Colon (tissue), 2 donors: ENCODE measurements at regions not wholly inside any gene's neighbourhood (a gene's known extent, or its start where the extent isn't known, plus 50 kb on each side); places are given as distances from the start of the nearest gene placed in this dataset.
"Not testable (repeated sequence)": the region's sequence is repeated elsewhere in the genome, so short reads cannot be mapped to it uniquely, and the experiment has no call there.

ENCODE experiments used
- FAIRE-seq: peaks from 2 replicates; lab custom pipeline; 2012; peaks lifted over from hg19 to GRCh38; lab: Jason Lieb, UNC
- donor health status: control.
- donor health status: control.

DNA sequence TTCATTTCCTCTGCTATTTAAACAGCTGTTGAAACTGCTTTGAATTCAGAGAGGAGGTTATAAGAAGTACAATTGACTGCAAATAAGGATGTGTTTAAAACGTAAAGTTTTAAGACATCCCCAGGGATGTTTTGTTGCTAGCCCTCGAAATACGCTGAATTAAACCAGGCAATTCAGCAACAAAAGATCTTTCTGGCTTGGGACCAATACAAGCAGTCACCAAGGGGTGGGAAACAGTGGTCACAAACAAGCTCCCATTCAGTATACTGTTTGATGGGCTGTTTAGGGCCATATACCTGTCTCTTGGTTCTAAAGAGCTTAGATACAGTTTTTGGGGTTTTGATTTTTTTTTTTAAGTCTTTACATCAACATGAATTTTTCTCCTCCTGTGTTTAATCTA is 446.3 kb upstream of the POT1 start:
- no peak for FAIRE-seq

- no peak for FAIRE-seq
These were observed 440.9 kb upstream of the POT1 start for GRCh38 chr7:125370502-125370901.

GRCh38 chr7:125363873-125364272 is 434.2 kb upstream of the POT1 start:
- FAIRE-seq = no peak

DNA sequence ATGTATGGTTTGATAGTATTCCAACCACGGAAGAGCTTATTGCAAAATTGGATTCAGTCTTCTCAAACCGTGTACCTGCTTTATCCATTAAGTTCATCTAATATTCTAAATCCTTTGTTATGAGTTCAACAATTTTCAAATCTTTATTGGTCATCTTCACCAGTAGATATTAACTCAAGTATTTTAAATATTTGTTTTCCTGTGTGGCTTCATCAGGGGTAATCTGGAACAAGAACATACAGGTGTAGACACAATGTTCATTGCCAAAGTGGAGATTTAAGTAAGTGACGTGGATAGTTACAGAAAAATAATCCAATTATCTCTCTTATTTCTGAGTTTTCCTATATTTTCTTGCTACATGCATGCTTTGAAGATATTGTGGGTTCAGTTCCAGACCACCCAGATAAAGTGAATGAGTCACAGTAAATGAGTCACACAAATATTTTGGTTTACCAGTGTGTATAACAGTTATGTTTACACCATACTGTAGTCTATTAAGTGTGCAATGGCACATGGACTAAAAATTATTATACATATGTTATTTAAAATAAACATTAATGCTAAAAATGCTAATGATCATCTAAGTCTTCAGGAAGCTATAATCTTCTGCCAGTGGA is 429.0 kb upstream of the POT1 start:
- FAIRE-seq = no peak

- no peak for FAIRE-seq
These were observed 428.2 kb upstream of the POT1 start for GRCh38 chr7:125357676-125358455.

- no peak for FAIRE-seq
These were observed 426.3 kb upstream of the POT1 start for GRCh38 chr7:125355899-125356298.

DNA sequence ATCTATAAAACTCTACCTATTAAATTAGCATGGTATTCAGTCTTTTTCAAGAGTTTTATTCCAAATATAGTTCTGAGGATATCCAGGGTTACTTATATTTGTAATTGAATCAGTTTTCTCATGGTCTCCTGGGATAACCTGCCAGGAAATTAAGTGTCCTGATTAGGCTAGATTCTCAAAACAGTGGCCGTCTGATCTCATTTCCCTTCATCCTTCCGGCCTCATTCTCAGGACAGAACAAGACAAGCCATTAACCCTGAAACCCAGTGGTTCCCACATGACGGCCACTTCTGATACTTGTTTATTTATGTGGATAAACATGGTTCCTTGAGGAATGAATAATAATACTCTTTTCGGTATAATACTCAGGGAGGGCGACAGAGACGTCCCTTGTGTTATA is 417.6 kb upstream of the POT1 start:
- no peak for FAIRE-seq

DNA sequence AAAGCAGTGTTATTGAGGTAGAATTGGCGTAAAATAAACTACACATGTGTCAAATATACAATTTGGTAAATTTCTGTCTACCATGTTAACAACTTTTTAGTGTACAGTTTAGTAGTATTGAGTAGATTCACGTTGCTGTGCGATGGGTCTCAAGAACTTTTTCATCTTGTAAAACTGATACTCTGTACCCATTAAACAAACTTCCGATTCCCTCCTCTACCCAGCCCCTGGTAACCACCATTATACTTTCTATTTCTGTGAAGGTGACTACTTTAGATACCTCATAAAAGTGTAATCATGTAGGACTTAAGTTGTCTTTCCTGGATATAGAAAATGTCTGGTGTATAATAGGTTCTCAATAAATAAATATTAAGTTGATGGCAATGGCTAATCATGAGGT is 408.5 kb upstream of the POT1 start:
- no peak for FAIRE-seq

DNA sequence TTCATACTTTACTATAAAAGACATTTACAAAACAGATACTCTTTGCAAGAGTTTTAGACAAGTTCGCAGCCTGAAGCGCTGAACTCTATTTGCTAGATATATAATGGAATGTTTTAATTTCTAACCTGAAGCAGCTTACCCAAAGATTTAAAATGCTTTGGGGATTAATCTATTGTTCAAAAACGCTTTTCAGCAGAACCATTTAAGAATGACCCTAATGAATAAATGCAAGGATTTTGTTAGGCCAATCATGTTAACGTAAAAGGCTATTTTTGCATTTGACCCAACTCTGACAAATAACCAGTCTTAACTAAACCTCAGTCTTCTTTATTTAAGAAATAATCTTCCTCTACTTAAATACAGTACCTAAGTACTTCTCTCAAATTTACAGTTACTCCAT is 406.7 kb upstream of the POT1 start:
- no peak for FAIRE-seq

DNA sequence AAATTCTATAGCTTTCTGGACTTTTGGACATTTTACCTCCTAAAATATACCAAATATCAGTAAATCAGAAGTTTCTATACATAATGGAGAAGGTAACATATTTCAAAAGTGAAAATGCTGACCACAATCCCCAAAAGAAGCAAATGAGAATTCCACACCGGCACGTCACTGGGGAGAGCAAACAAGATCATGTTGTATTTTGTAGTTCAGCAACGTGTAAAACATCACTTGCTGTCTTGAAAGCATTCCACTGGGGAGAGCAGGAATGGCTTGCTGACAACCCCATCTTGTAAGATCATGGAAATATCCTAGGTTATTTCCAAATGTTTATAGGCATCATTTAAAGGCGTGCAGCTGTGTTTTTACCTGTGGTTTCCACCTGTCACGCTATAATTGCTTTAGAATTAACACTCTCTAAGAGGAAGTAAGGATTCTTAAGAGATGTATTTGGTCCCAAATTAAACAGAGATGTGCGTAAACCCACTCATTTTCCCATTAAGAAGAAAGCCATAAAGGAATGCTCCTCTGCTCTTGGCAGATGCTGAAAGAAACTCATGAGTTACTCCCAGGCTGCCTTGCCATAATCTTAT is 397.1 kb upstream of the POT1 start:
- FAIRE-seq = no peak

GRCh38 chr7:125316466-125316865 is 386.8 kb upstream of the POT1 start:
- no peak for FAIRE-seq

DNA sequence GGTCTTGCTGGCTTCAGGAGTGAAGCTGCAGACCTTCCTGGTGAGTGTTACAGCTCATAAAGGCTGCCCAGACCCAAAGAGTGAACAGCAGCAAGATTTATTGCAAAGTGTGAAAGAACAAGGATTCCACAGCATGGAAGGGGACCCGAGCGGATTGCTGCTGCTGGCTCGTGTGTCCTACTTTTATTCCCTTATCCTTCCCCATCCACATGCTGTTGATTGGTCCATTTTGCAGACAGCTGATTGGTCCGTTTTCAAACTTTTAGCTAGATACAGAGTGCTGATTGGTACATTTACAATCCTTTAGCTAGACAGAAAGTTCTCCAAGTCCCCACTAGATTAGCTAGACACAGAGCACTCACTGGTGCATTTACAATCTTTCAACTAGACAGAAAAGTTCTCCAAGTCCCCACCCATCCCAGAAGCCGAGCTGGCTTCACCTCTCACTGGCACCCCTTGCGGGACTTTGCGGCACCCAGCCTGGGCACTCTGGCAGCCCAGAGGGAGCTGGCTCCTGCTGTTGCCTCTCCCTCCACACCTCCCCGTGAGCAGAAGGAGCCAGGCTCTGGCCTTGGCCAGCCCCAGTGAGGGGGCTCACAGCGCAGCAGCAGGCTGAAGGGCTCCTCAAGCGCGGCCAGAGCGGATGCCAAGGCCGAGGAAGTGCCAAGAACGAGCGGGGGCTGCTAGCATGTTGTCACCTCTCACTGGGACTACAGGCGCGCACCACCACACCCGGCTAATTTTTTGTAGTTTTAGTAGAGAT is 369.6 kb upstream of the POT1 start:
- no peak for FAIRE-seq

DNA sequence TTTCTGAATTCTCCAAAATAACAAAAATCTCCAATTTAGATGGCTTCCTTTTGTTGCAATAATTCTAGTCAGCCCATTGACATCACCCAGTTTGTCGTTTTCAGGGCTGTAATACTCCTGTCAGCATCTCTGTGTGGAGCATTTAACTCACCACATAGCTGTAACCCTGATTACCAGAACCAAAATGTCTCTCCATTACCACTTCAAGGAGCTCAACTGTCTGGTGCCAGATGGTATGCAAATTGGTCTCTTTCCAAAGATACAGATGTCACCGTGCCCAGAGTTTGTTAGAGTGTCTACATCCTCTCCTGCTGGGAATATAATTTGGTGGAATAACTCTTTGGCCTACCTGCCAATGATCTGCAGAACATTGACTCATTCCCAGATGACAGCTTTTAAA is 350.3 kb upstream of the POT1 start:
- no peak for FAIRE-seq

- FAIRE-seq = no peak
These were observed 348.7 kb upstream of the POT1 start for GRCh38 chr7:125278318-125278717.

DNA sequence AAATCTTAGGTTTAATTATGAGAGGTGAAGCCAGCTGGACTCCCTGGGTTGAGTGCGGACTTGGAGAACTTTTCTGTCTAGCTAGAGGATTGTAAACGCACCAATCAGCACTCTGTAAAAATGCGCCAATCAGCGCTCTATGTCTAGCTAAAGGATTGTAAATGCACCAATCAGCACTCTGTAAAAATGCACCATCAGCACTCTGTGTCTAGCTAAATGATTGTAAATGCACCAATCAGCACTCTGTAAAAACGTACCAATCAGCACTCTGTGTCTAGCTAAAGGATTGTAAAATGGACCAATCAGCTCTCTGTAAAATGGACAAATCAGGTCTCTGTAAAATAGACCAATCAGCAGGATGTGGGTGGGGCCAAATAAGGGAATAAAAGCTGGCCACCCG is 345.1 kb upstream of the POT1 start:
- FAIRE-seq = not testable (repeated sequence)

GRCh38 chr7:125264174-125264856 is 334.7 kb upstream of the POT1 start:
- FAIRE-seq = not testable (repeated sequence)

GRCh38 chr7:125258876-125259417 is 329.3 kb upstream of the POT1 start:
- FAIRE-seq = not testable (repeated sequence)

GRCh38 chr7:125257617-125258016 is 328.0 kb upstream of the POT1 start:
- FAIRE-seq = no peak

GRCh38 chr7:125256446-125256845 is 326.8 kb upstream of the POT1 start:
- no peak for FAIRE-seq

DNA sequence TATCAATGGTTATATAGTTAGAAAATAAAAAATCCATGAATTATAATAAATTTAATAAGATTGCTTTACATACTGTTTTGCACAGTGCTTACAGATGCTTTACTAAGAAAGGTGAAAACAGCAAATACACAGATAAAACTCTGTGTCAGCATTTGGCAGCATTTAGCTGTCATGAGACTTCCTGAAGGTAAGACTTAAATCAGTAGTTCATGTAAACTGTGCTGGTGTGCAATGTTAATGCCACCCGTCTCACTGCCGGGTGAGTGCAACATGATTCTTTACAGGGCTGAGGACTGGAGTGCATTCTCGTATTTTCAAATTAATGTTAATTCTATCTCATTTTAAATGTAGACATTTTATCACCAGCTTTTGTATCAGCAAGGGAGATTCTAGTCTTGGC is 326.2 kb upstream of the POT1 start:
- no peak for FAIRE-seq

- no peak for FAIRE-seq
These were observed 324.9 kb upstream of the POT1 start for GRCh38 chr7:125254566-125254965.
